Mesothelial cell of epicardium (in vitro differentiated cells): ENCODE measurements at regions not wholly inside any gene's neighbourhood (a gene's known extent, or its start where the extent isn't known, plus 50 kb on each side); places are given as distances from the start of the nearest gene placed in this dataset.
"Not testable (repeated sequence)": the region's sequence is repeated elsewhere in the genome, so short reads cannot be mapped to it uniquely, and the experiment has no call there.

Experiments
- DNase-seq, 2 experiments: peaks; one replicate each; pipeline ENCODE4 v3.0.0; 2021; ENCODE audit warnings: low spot score in 2 of 2; ENCODE audit not compliant: unreplicated experiment in 2 of 2
- H3K27ac Mint-ChIP-seq: 2 replicates; pipeline ENCODE4 v1.8.0; 2021; ENCODE audit warnings: mixed read lengths
- H3K27me3 Mint-ChIP-seq: 2 replicates; pipeline ENCODE4 v1.8.0; 2021; ENCODE audit warnings: low read depth, mixed read lengths
- H3K36me3 Mint-ChIP-seq: 2 replicates; pipeline ENCODE4 v1.8.0; 2021; ENCODE audit warnings: mixed read lengths
- H3K4me1 Mint-ChIP-seq: 2 replicates; pipeline ENCODE4 v1.8.0; 2021; ENCODE audit warnings: mixed read lengths
- H3K4me3 Mint-ChIP-seq: 2 replicates; pipeline ENCODE4 v1.8.0; 2021; ENCODE audit warnings: mild to moderate bottlenecking, moderate library complexity, mixed read lengths
- H3K9me3 Mint-ChIP-seq: 2 replicates; pipeline ENCODE4 v1.8.0; 2021; ENCODE audit warnings: mixed read lengths
- CTCF ChIP-seq: fragments of 200-600 bp; sonication (generic); IDR thresholded peaks from one replicate; pipeline ENCODE4 v1.5.0; 2021; ENCODE audit warnings: antibody characterized with exemption; ENCODE audit not compliant: unreplicated experiment

GRCh38 chr11:42412590-42412989, 899.2 kb upstream of the API5 start:
- Mint-ChIP-seq H3K27me3 (no peaks in the 10 kb centered on the region), H3K4me3 (no peak overlapping the region), H3K9me3 (no peaks in the 10 kb centered on the region), H3K4me1 (no peaks in the 10 kb centered on the region), H3K27ac (no peak overlapping the region), H3K36me3 (no peaks in the 10 kb centered on the region)
- no peak for DNase-seq
- no peak for TF ChIP-seq CTCF

GRCh38 chr11:42417691-42418090, 894.1 kb upstream of the API5 start:
- Mint-ChIP-seq H3K9me3 (no peaks in the 10 kb centered on the region), H3K27me3 (no peaks in the 10 kb centered on the region), H3K36me3 (no peaks in the 10 kb centered on the region), H3K4me1 (no peaks in the 10 kb centered on the region), H3K4me3 (no peak overlapping the region), H3K27ac (no peak overlapping the region)
- TF ChIP-seq CTCF = no peak
- no peak for DNase-seq

- H3K36me3 Mint-ChIP-seq = no peaks in the 10 kb centered on the region
- no peak for DNase-seq
- no peak for TF ChIP-seq CTCF
- H3K27me3 Mint-ChIP-seq = no peaks in the 10 kb centered on the region
- H3K9me3 Mint-ChIP-seq = no peaks in the 10 kb centered on the region
- H3K4me1 Mint-ChIP-seq = no peaks in the 10 kb centered on the region
- H3K27ac Mint-ChIP-seq = no peak overlapping the region
- no peak overlapping the region for H3K4me3 Mint-ChIP-seq
Measured at GRCh38 chr11:42422090-42422489, 889.7 kb upstream of the API5 start.

GRCh38 chr11:42434911-42435310, 876.9 kb upstream of the API5 start:
- H3K27me3 Mint-ChIP-seq, H3K4me1 Mint-ChIP-seq, H3K9me3 Mint-ChIP-seq, DNase-seq, H3K4me3 Mint-ChIP-seq, H3K36me3 Mint-ChIP-seq, H3K27ac Mint-ChIP-seq: not testable (repeated sequence)

DNA sequence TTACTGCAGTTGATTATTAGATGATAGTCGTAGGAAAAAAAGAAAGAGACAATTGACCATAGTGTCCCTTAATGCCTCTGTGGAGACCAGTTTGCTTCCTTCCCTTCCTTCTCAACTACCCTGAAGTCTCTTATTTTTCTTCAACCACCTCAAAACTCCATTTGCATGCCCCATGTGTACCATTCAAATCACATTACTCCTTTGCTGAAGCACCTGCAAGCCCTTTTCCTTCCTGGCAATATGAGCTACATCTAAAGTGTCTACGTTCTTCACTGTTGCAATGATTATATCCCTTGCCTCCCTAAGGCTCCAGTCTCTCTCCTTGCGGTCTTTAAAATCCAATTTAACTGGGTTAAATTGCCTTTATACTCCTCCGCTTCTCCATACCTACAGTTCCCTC, 867.4 kb upstream of the API5 start:
- H3K9me3 Mint-ChIP-seq = peaks cover 39% of the 10 kb centered on the region
- no peaks in the 10 kb centered on the region for H3K4me1 Mint-ChIP-seq

GRCh38 chr11:42462558-42463310, 849.1 kb upstream of the API5 start:
- Mint-ChIP-seq H3K4me1 (no peaks in the 10 kb centered on the region), H3K27ac (no peak overlapping the region), H3K27me3 (no peaks in the 10 kb centered on the region), H3K36me3 (no peaks in the 10 kb centered on the region), H3K4me3 (no peak overlapping the region), H3K9me3 (no peaks in the 10 kb centered on the region)
- DNase-seq = no peak
- TF ChIP-seq CTCF = no peak

More for the DNA sequence above, 867.4 kb upstream of the API5 start:
- Mint-ChIP-seq H3K27me3 (no peaks in the 10 kb centered on the region), H3K36me3 (no peaks in the 10 kb centered on the region), H3K4me3 (no peak overlapping the region), H3K27ac (no peak overlapping the region)
- TF ChIP-seq CTCF = no peak
- no peak for DNase-seq
